ENCODE measurements at regions not wholly inside any gene's neighbourhood (a gene's known extent, or its start where the extent isn't known, plus 50 kb on each side); places are given as distances from the start of the nearest gene placed in this dataset.
"Not testable (repeated sequence)": the region's sequence is repeated elsewhere in the genome, so short reads cannot be mapped to it uniquely, and the experiment has no call there.

DNA sequence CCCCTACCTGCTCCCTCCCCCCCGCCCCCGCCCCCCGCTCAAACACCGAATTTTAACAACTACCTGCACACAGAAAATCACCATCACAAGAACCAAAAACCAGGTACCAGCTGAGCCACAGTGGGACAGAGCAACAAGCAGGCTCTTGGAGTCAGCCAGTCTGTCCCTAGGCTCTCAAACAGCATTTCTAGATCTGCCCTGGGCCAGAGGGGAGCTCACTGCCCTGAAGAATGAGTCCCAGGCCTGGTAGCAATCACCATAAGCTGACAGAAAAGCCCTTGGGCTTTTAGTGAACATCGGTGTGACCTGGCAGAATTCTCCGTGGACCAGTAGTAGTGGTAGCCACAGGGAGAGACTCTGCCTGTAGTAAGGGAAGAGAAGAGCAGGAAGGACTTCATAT lies 58.3 kb downstream of the C11orf87 start:
- no peak for DNase-seq (ENCODE audit: low spot score)

GRCh38 chr11:109486129-109486528 lies 64.1 kb downstream of the C11orf87 start:
- no peak for DNase-seq (ENCODE audit: low spot score)

DNA sequence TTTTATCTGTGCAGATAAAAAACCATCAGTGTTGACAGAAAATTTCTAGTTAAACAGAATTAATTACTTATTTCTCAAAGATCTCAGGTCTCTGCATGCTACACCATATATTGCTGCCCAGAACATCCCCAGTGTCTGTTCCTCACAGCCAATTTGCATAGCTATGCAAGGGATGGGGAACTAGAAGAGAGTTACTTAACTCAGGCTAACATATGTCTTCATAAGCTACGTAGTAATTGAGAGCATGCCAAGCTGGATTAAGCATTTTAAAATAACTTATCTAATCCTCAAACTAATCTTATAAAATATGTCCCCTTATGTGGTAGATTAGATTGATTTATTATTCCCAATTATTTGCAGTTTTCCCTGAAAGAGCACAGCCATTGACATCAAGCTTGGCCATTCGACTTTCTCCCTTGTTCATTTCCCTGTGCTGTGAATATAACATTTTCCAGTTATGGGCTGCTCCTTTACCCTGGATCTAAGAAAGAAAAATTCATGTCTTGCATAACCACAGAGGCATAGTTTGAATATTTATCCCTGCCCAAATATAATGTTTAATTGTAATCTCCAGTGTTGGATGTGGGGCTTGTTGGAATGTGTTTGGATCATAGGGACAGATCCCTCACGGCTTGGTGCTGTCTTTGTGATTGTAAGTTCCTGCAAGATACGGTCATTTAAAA lies 69.1 kb downstream of the C11orf87 start:
- DNase-seq (ENCODE audit: low spot score): no peak

- DNase-seq (ENCODE audit: low spot score): no peak
Observed at GRCh38 chr11:109506115-109506514, 84.1 kb downstream of the C11orf87 start.

DNA sequence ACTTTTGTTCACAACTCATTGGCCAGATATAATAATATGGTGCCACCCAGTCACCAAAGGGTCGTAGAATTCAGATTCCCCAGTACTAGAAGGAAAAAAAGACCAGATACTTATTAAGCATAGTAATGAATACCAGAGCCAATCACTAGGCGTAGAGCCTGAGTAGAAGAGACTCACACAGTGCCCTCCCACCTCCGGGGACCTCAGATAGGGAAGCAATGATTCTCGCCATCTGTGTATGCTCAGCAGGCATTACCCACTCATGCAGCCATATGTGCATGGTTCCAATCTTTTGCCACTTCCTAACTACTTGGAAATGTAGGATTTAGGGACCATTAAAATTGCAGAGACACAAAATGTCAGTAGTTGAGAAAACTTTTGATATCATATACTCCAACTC lies 85.3 kb downstream of the C11orf87 start:
- no peak for DNase-seq (ENCODE audit: low spot score)

- no peak for DNase-seq (ENCODE audit: low spot score)
Observed at GRCh38 chr11:109507836-109508561, 86.0 kb downstream of the C11orf87 start.

DNA sequence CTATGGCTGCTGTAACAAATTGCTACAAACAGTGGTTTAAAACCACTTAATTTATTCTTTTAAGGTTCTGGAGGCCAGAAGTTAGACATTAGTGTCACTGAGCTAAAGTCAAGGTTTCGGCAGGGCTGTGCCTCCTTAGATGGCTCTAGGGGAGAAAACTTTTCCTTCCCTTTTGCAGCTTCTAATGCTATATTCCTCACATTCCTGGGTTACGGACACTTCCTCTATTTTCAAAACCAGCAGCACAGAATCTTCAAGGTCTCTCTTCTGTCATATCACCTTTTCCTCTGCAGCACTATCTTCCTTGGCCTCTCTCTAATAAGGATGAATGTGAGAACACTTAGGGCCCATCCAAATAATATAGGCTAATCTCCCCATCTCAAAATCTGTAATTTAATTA lies 87.0 kb downstream of the C11orf87 start:
- no peak for DNase-seq (ENCODE audit: low spot score)

- no peak for DNase-seq (ENCODE audit: low spot score)
Observed at GRCh38 chr11:109510316-109510715, 88.3 kb downstream of the C11orf87 start.

GRCh38 chr11:109511598-109511997 lies 89.6 kb downstream of the C11orf87 start:
- DNase-seq (ENCODE audit: low spot score): no peak

GRCh38 chr11:109512249-109512648 lies 90.3 kb downstream of the C11orf87 start:
- no peak for DNase-seq (ENCODE audit: low spot score)

DNA sequence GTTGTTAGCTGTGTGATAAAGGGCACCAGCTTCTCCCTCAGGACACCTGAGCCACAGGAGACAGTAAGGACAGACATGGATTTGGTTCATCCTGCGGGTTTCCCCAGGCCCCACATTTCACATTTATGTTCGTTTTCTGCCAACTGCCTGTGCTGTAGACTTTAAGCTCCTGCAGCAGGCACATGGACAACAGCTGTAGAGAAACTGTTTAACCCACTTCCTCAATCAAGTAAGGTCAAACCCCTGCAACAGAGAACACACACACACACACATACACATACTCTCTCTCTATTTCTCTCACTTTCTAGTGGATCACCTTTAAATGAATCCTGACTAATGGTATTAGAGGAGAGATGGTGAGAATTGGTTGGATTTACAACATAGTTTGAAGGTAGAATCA lies 90.7 kb downstream of the C11orf87 start:
- no peak for DNase-seq (ENCODE audit: low spot score)

GRCh38 chr11:109514313-109515018 lies 92.5 kb downstream of the C11orf87 start:
- DNase-seq (ENCODE audit: low spot score): no peak

- DNase-seq (ENCODE audit: low spot score): no peak
Observed at GRCh38 chr11:109519253-109519652, 97.3 kb downstream of the C11orf87 start.

DNA sequence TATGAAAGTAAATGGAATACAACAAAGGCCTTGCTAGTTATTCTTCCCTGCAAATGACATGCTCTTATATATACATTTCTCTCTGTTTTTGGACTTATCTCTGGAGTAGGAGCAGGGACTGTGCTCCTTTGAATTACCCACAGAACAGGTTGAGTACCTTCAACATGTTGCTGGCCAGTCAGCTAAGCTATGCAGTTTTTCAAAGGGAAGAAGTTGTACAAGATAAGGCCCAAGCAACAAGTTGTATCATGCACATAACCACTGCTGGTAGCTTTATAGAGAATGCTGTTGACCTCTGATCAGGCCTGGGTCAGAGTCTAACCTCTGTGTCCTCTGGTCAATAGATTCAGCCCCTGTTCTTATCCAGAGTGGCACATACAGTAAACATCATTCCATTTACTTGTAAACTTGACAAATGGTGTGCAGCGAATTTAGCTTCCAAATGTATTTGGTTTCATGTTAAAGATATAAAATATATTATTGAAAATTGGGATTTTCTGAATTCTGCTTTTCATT lies 99.6 kb downstream of the C11orf87 start:
- no peak for DNase-seq (ENCODE audit: low spot score)

DNA sequence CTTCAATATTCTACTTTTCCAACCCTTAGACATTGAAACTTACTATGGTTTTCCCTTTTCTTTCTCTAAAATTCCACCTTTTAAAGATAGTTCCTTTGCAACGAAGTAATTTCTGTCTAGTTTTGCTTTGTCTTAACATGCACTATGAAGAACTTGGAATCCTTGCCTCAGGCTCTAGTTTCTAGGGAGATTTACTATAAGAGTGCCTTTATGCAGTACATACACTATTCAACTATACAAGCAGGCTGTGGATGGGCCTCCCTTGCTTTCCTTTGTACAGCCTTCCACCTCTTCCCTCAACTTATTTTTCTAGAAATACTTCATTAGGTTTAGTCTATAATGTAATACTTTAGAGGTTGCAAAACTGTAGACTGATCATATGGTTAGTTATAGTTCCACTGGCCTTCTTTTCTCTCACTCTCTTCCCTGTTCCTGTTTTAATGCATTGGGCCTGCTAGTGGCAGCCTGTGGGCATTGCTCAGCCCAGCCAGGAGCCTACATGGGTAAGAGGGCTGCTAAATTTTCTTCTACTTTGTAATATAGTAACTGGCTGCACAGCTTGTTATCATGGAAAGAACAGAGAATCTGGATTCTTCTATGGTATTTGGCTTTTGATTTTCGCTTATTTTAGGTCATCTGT lies 100.2 kb downstream of the C11orf87 start:
- no peak for DNase-seq (ENCODE audit: low spot score)

GRCh38 chr11:109525636-109526035 lies 103.6 kb downstream of the C11orf87 start:
- not testable (repeated sequence) for DNase-seq (ENCODE audit: low spot score)

- DNase-seq (ENCODE audit: low spot score): no peak
Observed at GRCh38 chr11:109526061-109526460, 104.1 kb downstream of the C11orf87 start.

DNA sequence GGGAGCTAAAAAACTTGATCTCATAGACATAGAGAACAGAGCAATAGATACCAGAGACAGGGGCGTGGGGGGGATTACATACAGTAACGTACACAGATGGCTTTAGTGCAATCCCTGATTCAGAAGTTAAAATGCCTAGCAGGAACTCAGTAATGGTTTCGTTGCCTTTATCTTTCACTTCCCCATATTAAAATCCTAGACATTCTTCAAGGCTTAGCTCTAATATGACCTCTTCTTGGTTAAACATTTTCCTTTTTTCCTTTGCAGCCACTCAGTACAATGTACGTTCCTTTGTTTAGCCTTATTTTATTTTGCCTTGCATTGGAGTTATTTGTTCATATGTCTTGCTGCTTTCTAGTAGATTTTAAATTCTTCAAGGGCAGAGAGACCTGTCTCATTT lies 104.9 kb downstream of the C11orf87 start:
- no peak for DNase-seq (ENCODE audit: low spot score)

DNA sequence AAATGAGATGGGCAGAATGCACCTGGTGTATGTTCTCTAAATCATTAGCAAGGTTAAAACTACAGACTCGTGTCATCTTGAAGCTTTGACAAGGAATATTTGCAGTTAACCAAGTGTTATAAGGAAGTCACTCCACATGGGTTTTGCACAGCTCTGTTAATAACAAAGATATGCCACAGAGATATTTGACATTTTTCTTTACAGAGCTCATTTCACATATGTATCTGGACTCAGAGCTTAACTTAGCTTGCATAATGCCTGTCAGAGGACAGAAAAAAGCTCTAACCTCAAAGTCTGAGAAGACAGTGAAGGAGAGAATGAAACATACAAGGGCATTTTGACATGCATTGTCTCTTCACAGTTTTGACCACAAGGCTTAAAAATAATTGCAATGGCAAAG lies 105.5 kb downstream of the C11orf87 start:
- no peak for DNase-seq (ENCODE audit: low spot score)

DNA sequence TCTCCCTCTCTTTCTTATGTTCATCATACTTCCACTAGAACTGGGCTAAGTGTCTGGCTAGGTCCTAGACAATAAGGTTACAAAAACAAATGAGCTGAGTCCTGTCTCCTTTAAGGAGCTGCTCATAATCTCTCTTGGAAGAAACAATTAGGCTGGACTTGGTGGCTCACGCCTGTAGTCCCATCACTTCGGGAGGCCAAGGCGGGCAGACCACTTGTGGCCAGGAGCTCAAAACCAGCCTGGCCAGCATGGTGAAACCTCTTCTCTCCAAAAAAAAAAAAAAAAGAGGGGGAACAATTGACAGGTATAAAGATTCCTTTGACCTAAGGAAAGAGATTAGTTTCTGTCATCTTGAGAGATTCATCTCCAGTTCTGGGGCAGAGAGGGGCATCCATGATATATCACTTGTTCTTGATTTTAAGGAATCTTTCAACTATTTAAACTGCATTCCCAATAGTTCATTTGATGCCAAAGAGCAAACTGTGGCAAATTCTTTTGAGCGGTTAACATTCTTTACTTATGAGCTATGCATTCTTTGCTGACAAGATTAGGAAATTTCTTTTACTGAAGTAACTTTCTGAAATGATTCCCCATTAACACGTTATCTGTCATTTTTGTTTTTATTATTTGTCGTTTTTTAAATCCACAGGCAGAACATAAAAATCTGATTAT lies 125.5 kb downstream of the C11orf87 start:
- DNase-seq (ENCODE audit: low spot score): no peak

DNA sequence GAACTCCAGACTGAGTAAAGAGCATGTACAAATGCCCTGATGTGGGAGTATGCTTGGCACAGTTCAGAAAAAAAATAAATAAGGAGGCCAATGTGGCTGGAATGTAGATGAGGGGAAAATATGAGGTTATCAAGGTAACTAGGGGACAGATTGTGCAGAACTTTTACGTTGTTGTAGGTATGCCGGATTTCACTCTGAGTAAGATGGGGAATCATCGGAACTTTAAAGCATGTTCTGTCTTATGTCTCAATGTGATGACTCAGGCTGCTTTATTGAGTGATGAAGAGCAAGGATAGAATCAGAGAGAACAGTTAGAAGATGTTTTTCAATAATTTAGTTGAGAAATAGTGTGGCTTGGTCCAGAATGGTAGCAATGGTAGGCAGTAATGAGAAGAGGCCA lies 130.4 kb downstream of the C11orf87 start:
- DNase-seq (ENCODE audit: low spot score): no peak

DNA sequence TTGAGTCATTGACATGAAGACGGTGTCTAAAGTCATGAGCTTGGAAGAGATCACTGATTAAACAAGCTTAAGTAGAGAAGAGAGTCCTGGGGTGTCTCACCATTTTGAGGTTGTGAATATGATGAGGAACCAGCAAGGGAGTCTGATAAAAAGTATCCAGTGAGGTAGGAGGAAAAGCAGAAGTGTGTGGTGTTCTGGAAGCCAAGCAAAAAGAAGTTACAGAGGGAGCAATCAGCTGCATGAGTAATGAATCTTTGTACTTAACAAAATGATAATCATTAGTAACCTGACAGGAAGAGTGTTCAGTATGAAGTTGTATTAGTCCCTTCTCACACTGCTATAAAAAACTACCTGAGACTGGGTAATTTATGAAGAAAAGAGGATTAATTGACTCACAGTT lies 131.3 kb downstream of the C11orf87 start:
- no peak for DNase-seq (ENCODE audit: low spot score)
